Activated CD8-positive, alpha-beta memory T cell treated with anti-CD3 and anti-CD28 coated beads, Interleukin-2, amount 50 U/mL, for 4 hours (primary cell): ENCODE measurements at regions not wholly inside any gene's neighbourhood (a gene's known extent, or its start where the extent isn't known, plus 50 kb on each side); places are given as distances from the start of the nearest gene placed in this dataset.
"Not testable (repeated sequence)": the region's sequence is repeated elsewhere in the genome, so short reads cannot be mapped to it uniquely, and the experiment has no call there.

ENCODE experiments used
- DNase-seq: peaks from one replicate; pipeline ENCODE4 v3.0.0-alpha.2; 2020

DNA sequence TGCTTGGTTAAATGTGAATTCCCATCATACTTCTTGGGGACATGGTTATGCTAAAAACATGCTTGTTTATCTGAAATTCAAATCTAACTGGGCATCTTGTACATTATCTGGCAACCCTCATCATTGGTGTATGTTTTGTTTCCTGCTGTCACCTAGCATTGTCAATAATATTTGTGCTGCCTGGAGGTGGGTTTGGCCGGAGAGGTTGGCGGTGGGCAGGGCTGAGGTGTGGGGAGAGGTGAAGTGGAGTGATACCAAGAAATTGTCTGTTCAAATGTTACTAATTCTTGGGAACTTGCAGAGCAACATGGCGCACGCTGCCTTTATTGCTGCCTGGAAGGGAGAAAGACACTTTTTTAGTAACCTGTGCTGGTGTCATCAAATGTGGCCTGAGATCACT is 280.5 kb downstream of the VRK1 start:
- no peak for DNase-seq

DNA sequence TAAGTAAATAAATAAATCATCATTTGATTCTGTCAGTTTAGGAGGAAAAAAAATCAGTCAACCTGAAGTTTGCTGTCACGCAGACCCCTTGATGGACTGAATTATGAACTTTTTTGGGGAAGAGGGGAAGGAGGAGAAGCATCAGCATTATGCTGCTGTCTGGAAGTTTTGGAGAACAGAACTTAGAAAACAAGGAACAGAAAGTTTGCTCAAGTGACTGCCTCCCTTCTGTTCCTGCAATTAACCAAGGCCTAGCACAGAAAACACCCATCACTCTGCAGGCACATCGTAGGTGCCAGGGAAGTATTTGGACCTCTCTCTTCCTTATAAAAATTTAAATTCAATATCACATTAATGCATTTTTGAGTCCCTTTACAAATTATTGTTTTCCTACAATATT is 283.8 kb downstream of the VRK1 start:
- no peak for DNase-seq

DNA sequence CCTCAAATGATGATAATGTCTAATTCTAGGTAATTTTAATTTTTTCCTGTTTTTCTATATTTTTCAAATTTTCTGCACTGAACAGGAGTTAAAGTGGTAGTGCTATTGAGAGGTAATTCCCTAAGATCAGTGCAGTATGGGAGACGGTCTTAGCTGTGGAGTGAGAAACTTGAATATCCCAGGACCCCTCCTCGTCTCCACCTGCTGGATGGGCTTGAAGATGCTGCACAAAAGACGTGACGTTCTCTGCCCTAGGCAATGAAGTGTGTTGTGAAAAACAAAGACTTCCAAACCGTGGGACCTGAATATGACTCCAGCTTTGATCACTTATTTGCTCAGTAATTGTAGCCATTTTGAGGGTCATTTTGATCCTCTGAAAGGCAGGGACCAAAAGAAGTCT is 298.1 kb downstream of the VRK1 start:
- DNase-seq = no peak

DNA sequence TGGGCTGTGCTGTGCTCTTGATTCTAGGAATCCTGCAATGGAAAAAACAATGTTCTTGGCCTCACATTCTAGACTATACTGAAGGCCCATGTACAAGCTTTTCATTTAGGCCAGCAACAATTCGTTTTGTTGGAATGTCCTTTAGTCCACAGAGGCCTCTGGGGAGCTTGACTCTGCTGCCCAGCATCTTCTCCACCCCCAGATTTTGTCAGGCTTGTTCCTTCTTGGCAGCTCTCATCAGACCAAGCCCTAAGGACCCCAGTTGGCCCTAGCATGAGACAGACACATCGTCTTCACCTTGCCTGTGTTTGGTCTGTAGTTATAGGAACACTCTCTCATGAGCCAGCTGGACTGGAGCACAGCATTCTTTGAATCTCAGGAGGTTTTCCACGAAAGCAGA is 300.1 kb downstream of the VRK1 start:
- no peak for DNase-seq

DNA sequence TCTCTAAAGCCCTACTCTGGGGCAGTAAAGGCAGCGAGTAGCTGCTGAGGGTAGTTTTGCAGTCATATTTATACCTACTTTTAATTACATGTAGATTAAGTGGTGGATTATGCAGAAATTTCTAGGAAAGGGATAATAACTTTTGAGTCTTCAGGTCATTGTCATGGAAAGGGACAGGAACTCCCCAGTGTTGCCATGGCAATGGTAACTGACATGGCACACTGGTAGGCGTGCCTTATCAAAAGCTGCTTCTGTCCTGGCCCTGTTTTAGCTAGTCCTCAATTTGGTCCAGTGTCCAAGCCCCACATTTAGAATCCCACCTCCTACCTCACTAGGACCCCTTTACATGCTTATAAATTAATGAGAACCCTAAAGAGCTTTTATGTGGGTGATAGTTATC is 303.1 kb downstream of the VRK1 start:
- no peak for DNase-seq

DNA sequence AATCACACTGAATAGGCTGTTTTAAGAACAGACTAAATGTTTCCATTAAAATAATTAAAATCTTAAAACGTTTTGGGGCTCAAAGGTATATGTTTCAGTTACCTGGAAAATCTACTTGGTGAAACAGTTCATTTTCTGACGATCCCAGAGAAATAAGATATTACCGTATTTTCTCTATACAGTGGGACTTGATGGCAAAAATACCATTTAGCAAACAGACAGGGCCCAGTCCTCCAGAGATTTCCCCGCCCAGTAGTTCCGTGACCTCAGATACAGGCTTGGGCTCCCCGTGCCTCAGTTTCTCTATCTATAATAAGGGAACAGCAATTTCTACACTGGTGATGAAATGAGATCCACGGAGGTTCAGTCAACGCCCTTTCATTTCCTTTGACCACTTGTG is 304.4 kb downstream of the VRK1 start:
- DNase-seq = no peak

DNA sequence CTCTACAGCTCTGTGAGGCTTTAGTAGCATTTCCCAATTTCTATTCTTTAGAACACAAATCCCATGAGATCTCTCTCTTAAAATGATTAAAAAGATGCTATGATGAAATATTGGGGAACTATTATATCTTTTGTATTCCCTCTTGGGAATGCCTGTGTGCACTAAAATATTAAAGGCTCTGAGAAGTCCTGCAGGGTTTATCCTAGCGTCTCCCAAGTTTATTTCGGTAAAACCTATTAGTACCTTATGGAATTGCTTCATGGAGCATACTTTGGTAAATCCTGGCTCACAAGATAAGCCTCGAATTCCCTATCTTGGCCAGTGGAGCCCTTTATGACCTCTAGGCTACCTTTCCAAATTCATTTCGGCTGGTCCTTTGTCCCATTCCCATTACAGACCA is 306.8 kb downstream of the VRK1 start:
- DNase-seq = no peak

DNA sequence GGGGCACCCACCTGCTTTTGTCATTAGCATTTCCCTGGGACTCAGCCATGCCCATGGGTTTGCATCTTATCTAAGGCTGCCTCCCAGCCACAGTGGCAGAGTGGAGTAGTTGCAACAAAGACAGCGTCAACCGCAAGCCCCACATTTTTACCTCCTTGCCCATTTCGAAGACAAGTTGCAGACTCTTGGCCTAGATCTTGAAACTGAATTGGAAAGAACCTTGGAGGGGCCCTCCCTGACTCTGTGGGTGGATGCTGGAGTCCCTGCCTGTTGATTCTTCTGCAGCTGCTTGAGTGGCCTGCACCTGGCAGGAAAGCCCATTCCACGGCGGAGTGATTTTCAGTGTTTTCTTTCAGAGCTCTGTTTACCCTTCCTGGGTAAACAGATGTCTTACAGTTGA is 309.0 kb downstream of the VRK1 start:
- DNase-seq = no peak

DNA sequence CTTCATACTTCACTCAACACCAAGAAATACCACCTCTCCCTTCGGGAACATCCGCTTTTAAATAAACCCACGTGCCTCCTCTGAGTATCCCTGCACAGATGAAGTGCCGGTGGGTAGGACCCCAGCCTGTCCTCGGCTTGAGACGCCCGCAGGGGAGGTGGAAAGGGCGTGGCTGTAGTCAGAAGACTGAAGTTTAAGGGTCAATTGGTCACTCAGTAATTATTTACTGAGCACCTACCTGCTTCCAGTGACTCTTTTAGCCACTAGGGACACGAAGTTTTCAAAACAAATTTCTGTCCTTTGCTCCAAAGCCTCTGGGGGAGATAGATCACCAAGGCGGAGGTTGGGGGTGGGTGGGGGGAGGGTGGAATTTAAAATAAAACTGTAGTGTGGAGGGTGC is 309.4 kb downstream of the VRK1 start:
- DNase-seq = no peak

- DNase-seq = no peak
Observed at GRCh38 chr14:97107080-97107479, 309.9 kb downstream of the VRK1 start.

DNA sequence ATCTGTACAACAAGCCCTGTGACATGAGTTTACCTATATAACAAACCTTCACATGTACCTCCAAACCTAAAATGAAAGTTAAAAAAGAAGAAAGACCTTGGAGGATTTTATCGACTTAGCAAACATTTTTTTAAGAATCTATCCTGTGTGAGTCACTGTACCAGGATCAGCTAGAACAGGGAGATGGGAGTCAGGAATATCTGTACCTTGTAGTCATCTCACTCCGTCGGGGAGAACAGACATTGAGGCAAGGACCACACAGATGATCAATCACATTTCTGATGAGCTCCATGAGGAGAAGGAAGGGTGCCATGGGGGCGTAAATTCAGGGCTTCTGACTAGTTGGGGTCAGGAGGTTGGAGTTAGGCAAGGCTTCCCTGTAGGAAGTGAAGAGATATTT is 310.6 kb downstream of the VRK1 start:
- DNase-seq = no peak

DNA sequence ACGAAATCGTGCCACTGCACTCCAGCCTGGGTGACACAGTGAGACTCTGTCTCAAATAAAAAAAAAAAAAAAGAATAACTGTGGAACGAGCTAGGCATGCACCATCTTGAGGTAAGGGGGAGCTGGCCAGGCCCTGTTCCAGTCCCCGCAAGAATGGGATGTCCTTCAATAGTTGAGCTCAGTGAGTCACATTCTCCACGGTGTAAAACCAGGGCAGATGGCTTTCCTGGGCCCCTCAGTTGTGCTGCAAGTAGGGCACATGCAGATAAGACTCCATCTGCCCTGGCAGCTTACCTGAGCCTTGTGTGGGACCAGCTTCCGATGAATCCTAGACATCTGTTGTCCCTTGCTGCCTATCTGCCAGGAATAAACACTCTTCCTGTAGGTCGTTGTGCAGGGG is 312.1 kb downstream of the VRK1 start:
- DNase-seq = no peak

DNA sequence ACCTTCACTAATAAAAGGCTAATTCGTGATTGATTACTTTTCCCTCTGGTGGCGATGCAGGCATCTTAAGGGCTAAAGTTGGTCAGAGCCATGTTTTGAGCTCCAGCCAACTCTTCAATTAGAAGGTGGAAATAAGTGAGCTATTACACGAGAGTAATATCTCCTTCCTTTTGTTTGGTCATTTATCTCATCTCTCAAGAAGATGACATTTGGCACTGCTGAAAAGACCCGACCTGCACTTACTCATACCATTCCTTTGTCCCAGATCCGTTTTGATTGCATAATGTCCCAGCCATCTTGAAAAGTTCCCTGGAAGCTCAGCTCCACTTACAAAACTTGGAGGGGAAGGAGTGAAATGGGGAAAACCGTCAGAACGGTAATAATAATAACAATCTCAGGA is 316.2 kb downstream of the VRK1 start:
- DNase-seq = no peak

DNA sequence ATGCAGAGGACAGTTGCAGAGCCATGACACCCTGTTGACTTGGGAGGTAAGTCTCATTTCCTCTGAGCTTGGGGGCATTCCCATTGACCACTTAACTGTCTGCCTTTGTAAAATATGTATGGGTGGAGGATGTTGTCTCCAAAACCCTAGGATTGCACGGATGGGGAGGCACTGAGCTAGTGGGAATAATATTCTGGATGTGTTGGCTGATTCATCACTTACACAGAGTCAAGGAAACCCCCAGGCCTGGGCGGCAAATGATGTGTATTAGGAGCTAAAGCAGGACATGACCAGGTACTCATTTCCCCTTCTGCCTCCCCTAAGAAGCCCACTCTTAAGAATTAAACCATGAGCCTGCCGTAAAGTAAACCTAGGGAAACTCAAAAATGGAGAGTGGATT is 319.4 kb downstream of the VRK1 start:
- DNase-seq = no peak

- DNase-seq = no peak
Observed at GRCh38 chr14:97117693-97118092, 320.5 kb downstream of the VRK1 start.

GRCh38 chr14:97120204-97120603 is 323.0 kb downstream of the VRK1 start:
- DNase-seq = no peak

GRCh38 chr14:97120611-97121031 is 323.4 kb downstream of the VRK1 start:
- DNase-seq = peak; percentile 52

DNA sequence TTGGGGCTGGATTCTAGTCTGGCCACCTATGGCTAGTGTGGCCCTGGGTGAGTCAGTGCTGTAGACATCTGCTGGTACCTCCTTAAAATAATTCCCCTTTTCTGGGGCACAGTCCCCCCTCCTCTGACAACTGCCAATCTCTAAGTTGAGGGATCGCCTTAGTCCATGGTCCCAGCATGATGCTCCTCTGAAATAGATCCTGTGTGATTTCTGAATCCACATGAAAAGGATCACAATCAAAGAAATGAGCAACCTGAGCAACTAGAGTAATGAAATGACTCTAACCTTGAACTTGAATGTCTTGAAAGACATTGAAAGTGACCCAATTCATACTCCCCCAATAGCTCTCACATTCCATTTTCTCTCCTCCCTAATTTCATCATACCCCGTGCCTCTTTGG is 332.5 kb downstream of the VRK1 start:
- DNase-seq = no peak

DNA sequence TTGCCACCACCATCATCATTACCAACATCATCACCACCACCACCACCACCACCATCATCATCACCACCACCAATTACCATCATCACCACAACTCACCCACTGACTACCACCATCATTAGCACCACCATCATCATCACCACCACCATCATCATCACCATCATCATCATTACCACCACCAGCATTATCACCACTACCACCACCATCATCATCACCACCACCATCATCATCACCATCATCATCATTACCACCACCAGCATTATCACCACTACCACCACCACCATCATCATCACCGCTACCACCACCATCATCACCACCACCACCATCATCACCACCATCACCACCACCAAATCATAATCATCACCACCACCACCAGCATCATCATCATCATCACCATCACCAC is 338.7 kb downstream of the VRK1 start:
- DNase-seq = not testable (repeated sequence)

DNA sequence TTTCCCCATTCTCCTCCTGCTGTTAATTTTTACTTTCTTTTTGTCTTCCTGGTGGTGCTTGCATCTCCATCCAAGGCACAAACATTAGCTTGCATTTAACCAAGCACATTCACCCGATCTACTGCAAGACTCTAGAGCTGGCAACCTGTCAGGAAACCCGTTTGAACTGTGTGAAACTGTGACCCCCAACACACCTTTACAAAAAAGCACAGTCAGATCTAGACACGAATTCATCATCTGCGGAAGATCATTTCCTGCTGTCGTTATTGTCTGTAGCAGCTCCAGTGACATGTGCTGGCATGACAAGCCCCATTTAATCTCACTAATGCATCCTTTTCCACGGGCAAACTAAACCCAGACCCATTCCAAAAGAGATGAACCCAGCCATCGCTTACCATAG is 340.5 kb downstream of the VRK1 start:
- DNase-seq = no peak

- DNase-seq = no peak
Observed at GRCh38 chr14:97138801-97139200, 341.6 kb downstream of the VRK1 start.

GRCh38 chr14:97143011-97143410 is 345.8 kb downstream of the VRK1 start:
- no peak for DNase-seq

GRCh38 chr14:97143456-97143855 is 346.3 kb downstream of the VRK1 start:
- no peak for DNase-seq

DNA sequence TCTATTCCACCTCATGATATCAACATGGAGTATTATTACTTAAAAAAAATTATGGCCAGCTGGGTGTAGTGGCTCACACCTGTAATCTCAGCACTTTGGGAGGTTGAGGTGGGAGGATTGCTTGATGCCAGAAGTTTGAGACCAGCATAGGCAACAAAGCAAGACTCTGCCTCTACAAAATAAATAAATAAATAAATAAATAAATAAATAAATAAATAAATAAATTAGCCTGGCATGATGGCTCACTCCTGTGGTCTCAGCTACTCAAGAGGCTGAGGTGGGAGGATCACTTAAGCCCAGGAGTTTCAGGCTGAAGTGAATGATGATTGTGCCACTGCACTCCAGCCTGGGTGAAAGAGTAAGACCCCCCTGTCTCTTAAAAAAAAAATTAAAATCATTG is 350.8 kb downstream of the VRK1 start:
- not testable (repeated sequence) for DNase-seq

GRCh38 chr14:97149775-97150174 is 352.6 kb downstream of the VRK1 start:
- DNase-seq = no peak

DNA sequence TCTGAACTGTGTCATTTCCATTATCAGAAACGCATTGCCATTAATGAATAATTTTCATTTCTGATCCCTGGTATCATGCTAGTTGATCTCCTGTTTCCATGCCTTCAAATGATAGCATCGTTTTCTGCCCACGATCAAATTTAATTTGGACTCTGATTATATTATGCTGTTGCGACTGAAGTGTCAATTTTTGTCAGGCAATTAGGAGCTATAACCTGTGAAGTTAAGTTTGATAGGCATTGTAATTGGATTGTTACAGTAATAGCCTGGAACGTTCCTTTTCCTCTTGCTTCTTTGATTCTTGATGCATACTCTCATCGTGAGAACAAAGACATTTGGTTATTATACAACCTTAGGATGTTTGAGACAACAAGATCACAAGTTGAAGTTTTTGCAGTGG is 356.3 kb downstream of the VRK1 start:
- DNase-seq = no peak
